HG03354 (cell line): ENCODE measurements at regions not wholly inside any gene's neighbourhood (a gene's known extent, or its start where the extent isn't known, plus 50 kb on each side); places are given as distances from the start of the nearest gene placed in this dataset.
"Not testable (repeated sequence)": the region's sequence is repeated elsewhere in the genome, so short reads cannot be mapped to it uniquely, and the experiment has no call there.

ENCODE experiments used
- ATAC-seq: cut with Tn5 transposase; IDR thresholded peaks from one replicate; pipeline ENCODE4 v1.9.1; 2021; ENCODE audit warnings: mild to moderate bottlenecking; ENCODE audit not compliant: unreplicated experiment, poor library complexity, severe bottlenecking

- no peak for ATAC-seq
Measured at GRCh38 chr2:14018620-14019019, 613.9 kb upstream of the LRATD1 start.

DNA sequence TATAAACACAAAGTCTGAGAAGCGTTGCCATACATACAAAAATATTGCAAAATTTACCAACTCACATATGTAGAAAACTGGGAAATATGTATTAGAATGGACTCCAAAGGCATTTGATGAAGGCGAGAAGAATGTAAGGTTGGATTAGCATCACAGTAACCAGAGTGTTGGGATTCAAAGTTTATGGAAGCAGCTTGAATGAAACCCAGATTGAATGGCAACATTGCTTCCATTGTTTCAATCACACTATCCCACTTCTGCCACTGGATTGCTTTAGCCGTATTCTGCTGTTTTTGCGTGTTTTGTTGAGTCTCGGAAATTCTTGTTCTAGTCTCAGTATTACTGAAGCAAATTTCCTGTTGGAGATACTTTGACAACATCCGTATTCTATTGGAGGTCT lies 609.0 kb upstream of the LRATD1 start:
- no peak for ATAC-seq

- ATAC-seq, result no peak
Measured at GRCh38 chr2:14039134-14039533, 593.4 kb upstream of the LRATD1 start.

GRCh38 chr2:14047491-14047890 lies 585.0 kb upstream of the LRATD1 start:
- no peak for ATAC-seq

DNA sequence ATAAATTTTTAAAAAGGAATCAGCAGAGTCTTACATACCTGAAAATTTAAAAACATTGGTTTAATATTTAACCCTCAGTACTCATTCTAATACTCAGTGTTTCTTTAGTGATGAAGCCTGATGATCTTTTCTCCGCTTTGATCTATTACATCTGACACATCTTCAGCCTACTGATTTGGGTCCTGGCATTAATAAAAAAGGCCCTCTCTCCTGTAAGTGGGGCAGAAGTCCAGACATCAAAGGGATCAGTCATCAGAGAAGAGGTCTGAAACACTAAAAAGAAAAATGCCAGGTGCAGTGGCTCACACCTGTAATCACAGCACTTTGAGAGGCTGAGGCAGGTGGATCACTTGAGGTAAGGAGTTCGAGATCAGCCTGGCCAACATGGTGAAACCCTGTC lies 581.1 kb upstream of the LRATD1 start:
- ATAC-seq, result no peak

DNA sequence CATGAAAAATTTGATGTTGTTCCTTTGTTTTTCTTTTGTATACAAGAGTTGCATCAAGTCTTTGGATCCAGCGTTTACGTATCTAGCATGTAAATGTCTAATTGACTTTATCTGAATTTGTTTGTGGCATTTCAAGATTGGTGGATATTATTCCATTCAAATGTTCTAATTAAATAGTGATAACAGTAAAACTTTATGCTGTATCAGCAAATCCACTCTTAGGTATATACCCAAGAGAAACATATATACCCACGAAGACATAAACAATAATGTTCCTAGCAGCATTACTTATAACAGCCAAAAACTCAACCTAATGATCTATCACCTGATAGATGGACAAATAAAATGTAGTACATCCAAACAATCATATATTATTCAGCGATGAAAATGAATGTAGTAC lies 579.4 kb upstream of the LRATD1 start:
- ATAC-seq, result no peak

- no peak for ATAC-seq
Measured at GRCh38 chr2:14064346-14064745, 568.2 kb upstream of the LRATD1 start.

- ATAC-seq, result no peak
Measured at GRCh38 chr2:14072338-14072737, 560.2 kb upstream of the LRATD1 start.

GRCh38 chr2:14074691-14075090 lies 557.8 kb upstream of the LRATD1 start:
- ATAC-seq, result no peak

DNA sequence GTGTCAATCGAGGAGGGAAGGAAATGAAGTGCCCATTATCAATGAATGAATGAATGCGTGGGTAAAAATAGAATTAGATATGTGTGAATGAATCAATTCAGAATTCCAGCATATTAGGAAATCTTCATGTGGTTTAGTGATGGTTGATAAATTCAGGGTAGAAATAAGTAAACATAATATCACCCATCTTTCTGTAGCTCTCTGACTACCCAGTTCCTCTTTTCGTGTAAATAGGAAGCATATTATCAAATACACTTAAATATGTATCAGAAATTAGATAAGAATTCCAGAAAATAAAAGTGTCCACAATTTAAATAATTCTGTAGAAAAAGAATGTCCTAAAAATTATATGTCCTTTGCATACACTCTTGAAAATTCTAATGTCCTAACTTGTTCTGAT lies 552.9 kb upstream of the LRATD1 start:
- ATAC-seq, result no peak

GRCh38 chr2:14081521-14081920 lies 551.0 kb upstream of the LRATD1 start:
- no peak for ATAC-seq

GRCh38 chr2:14082640-14083039 lies 549.9 kb upstream of the LRATD1 start:
- no peak for ATAC-seq

- ATAC-seq, result no peak
Measured at GRCh38 chr2:14094592-14094991, 537.9 kb upstream of the LRATD1 start.

DNA sequence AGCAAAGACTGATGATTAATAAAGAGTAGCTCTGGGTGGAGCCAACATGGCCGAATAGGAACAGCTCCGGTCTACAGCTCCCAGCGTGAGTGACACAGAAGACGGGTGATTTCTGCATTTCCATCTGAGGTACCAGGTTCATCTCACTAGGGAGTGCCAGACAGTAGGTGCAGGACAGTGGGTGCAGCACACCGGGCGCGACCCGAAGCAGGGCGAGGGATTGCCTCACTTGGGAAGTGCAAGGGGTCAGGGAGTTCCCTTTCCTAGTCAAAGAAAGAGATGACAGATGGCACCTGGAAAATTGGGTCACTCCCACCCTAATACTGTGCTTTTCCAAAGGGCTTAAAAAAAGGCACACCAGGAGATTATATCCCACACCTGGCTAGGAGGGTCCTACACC lies 533.4 kb upstream of the LRATD1 start:
- not testable (repeated sequence) for ATAC-seq

DNA sequence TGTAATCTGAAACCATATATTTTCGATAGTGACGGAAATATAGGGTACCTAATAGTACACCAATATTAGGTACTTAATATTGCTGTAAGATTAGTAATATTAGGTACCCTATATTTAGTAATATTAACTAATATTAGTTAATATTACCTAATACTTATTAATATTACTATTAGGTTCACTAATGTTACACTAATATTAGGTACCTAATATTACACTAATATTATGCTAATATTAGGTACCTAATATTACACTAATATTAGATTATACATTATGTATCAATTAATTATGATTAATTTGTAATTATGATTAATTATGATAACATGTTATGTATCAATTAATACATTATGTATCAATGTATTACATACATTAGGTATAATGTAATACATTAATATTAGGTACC lies 518.2 kb upstream of the LRATD1 start:
- ATAC-seq, result no peak

- no peak for ATAC-seq
Measured at GRCh38 chr2:14120376-14120775, 512.1 kb upstream of the LRATD1 start.

GRCh38 chr2:14123436-14124103 lies 508.9 kb upstream of the LRATD1 start:
- no peak for ATAC-seq

- peak; percentile 34 for ATAC-seq
Measured at GRCh38 chr2:14125624-14126293, 506.8 kb upstream of the LRATD1 start.

GRCh38 chr2:14126846-14127245 lies 505.7 kb upstream of the LRATD1 start:
- ATAC-seq, result no peak

DNA sequence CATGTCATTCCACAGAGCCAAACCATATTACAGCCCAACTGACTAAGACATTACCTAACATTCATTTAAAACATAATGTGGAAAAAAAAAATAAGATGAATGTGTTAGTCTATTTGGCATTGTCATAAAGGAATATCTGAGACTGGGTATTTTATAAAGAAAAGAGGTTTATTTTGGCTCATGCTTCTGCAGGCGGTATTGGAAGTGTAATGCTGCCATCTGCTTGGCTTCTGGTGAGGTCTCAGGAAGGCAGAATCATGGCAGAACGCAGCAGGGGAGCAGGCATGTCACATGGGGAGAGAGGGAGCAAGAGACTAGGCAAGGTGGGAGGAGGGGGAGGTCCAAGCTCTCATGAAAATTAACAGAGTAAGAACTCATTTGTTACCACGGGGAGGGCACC lies 504.8 kb upstream of the LRATD1 start:
- ATAC-seq, result no peak

GRCh38 chr2:14132386-14132785 lies 500.1 kb upstream of the LRATD1 start:
- no peak for ATAC-seq

DNA sequence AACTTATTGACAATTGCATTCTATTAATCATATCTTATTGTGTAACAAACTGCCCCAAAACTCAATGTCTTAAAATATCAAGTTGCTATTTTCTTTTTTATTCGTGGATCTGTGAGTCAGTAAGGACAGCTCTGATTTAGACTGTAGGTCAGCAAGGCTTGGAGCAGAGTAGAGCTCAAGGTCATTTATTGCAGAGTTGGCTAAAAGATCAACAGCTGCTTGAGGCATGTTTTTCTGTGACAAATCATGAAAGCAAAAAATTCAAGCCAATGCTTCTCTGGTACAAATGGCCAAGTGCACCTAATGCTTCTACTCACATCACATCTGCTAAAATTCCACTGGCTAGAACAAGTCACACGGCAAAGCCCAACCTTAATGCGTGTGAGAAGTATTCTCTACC lies 497.7 kb upstream of the LRATD1 start:
- no peak for ATAC-seq
